DOHH2 (cell line): ENCODE measurements at regions not wholly inside any gene's neighbourhood (a gene's known extent, or its start where the extent isn't known, plus 50 kb on each side); places are given as distances from the start of the nearest gene placed in this dataset.

Experiments used
- CTCF ChIP-seq: fragments of 200-600 bp; sonication (generic); IDR thresholded peaks from one replicate; pipeline ENCODE4 v1.5.1; 2014; ENCODE audit warnings: antibody characterized with exemption, mild to moderate bottlenecking, low read depth, low read length; ENCODE audit not compliant: poor library complexity, severe bottlenecking
- EZH2phosphoT487 ChIP-seq: fragments of 200-600 bp; sonication (generic); IDR thresholded peaks from 2 replicates; pipeline ENCODE4 v1.6.1; 2017; ENCODE audit warnings: borderline replicate concordance, mild to moderate bottlenecking, antibody characterized with exemption, low read length, moderate library complexity, mixed read lengths

DNA sequence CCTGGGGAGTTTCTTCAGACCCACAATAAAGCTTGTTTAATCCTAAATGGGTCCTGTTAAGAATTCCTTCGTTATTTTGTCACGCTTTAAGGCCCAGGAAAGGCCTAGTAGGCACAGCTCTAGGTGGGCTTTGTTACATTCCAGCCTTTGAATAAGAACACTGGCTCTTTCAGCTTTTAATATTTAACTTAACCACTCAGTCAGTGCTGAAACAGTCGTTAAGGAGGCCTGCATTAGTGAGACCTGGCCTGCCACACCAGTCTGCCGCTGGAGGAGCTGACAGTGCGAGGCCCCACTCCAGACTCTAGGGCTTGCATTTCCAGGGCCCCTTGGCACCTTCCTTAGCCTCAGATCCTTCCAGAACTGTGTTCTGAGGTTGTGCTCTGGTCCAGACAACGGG lies 351.4 kb downstream of the GLRX3 start:
- TF ChIP-seq CTCF (no peak), EZH2phosphoT487 (no peak)
